ENCODE measurements at regions not wholly inside any gene's neighbourhood (a gene's known extent, or its start where the extent isn't known, plus 50 kb on each side); places are given as distances from the start of the nearest gene placed in this dataset.

DNA sequence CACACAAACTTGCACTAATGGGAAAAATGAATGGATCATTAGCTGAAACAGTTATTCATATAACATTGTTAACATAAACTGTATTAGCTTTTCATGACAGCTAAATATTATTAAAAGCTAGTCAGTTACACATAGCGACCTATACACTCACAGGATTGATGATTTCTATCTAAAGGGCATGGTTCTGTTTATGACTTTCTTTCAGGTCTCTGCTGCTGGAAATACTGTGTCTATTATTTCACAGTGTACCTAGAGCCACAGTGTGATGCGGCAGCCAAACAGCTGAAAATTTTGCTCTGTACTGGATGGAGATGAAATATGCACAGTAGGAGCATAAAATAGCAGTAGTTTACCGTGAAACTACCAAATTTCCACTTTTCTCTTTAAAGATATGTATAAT lies 341.1 kb downstream of the FSCB start:
- no peak for ATAC-seq
- no peak for TF ChIP-seq ZC3H10 (CRISPR knock-in tag; IDR thresholded peaks at IDR 0.05)
- TF ChIP-seq, protein P1, sequence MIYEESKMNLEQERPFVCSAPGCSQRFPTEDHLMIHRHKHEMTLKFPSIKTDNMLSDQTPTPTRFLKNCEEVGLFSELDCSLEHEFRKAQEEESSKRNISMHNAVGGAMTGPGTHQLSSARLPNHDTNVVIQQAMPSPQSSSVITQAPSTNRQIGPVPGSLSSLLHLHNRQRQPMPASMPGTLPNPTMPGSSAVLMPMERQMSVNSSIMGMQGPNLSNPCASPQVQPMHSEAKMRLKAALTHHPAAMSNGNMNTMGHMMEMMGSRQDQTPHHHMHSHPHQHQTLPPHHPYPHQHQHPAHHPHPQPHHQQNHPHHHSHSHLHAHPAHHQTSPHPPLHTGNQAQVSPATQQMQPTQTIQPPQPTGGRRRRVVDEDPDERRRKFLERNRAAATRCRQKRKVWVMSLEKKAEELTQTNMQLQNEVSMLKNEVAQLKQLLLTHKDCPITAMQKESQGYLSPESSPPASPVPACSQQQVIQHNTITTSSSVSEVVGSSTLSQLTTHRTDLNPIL (CRISPR knock-in tag; IDR thresholded peaks at IDR 0.05; ENCODE audit: low read depth), result no peak
- TF ChIP-seq RARB (CRISPR knock-in tag; IDR thresholded peaks at IDR 0.05), result no peak
- no peak for TF ChIP-seq ZNF8 (CRISPR knock-in tag; IDR thresholded peaks at IDR 0.05)
- TF ChIP-seq, protein P2, sequence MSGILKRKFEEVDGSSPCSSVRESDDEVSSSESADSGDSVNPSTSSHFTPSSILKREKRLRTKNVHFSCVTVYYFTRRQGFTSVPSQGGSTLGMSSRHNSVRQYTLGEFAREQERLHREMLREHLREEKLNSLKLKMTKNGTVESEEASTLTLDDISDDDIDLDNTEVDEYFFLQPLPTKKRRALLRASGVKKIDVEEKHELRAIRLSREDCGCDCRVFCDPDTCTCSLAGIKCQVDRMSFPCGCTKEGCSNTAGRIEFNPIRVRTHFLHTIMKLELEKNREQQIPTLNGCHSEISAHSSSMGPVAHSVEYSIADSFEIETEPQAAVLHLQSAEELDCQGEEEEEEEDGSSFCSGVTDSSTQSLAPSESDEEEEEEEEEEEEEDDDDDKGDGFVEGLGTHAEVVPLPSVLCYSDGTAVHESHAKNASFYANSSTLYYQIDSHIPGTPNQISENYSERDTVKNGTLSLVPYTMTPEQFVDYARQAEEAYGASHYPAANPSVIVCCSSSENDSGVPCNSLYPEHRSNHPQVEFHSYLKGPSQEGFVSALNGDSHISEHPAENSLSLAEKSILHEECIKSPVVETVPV (CRISPR knock-in tag; IDR thresholded peaks at IDR 0.05), result no peak
- no peak for TF ChIP-seq CSDC2 (CRISPR knock-in tag; IDR thresholded peaks at IDR 0.05)
- no peak for TF ChIP-seq BACH2 (CRISPR knock-in tag; IDR thresholded peaks at IDR 0.05; ENCODE audit: borderline replicate concordance)
- no peak for TF ChIP-seq ARNTL (CRISPR knock-in tag; IDR thresholded peaks at IDR 0.05; ENCODE audit: borderline replicate concordance, low read depth)
- TF ChIP-seq TOX (CRISPR knock-in tag; IDR thresholded peaks at IDR 0.05; ENCODE audit: borderline replicate concordance), result no peak
- TF ChIP-seq OSR1 (CRISPR knock-in tag; IDR thresholded peaks at IDR 0.05), result no peak
- TF ChIP-seq, protein P3, sequence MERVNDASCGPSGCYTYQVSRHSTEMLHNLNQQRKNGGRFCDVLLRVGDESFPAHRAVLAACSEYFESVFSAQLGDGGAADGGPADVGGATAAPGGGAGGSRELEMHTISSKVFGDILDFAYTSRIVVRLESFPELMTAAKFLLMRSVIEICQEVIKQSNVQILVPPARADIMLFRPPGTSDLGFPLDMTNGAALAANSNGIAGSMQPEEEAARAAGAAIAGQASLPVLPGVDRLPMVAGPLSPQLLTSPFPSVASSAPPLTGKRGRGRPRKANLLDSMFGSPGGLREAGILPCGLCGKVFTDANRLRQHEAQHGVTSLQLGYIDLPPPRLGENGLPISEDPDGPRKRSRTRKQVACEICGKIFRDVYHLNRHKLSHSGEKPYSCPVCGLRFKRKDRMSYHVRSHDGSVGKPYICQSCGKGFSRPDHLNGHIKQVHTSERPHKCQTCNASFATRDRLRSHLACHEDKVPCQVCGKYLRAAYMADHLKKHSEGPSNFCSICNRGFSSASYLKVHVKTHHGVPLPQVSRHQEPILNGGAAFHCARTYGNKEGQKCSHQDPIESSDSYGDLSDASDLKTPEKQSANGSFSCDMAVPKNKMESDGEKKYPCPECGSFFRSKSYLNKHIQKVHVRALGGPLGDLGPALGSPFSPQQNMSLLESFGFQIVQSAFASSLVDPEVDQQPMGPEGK (CRISPR knock-in tag; IDR thresholded peaks at IDR 0.05; ENCODE audit: borderline replicate concordance), result no peak
- TF ChIP-seq ESRRG (CRISPR knock-in tag; IDR thresholded peaks at IDR 0.05), result no peak

DNA sequence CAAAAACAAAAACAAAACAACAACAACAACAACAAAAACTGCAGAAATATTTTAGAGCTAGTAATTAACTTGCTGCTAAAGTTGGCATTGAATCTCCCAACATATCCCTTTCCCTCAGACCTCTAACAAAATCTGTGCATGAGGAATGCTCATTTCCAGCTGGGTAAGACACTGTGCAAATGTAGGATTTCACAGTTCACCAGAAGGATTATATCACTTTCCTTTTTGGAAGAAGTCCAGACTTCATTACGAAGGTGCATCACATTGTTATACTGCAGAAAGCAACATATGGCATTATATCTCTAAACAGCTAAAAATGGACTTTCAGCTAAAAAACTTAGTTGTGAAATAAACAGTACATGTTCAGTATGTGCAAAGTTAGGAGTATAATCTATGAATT lies 341.8 kb downstream of the FSCB start:
- TF ChIP-seq ZC3H10 (CRISPR knock-in tag; IDR thresholded peaks at IDR 0.05) (no peak), ZFP30 (CRISPR knock-in tag; IDR thresholded peaks at IDR 0.05) (no peak), TOX (CRISPR knock-in tag; IDR thresholded peaks at IDR 0.05; ENCODE audit: borderline replicate concordance) (no peak), GLIS3 (CRISPR knock-in tag; IDR thresholded peaks at IDR 0.05) (no peak), OSR1 (CRISPR knock-in tag; IDR thresholded peaks at IDR 0.05) (no peak)
- TF ChIP-seq, protein P3 (CRISPR knock-in tag; IDR thresholded peaks at IDR 0.05; ENCODE audit: borderline replicate concordance), result no peak
- TF ChIP-seq, protein P1 (CRISPR knock-in tag; IDR thresholded peaks at IDR 0.05; ENCODE audit: low read depth), result no peak

DNA sequence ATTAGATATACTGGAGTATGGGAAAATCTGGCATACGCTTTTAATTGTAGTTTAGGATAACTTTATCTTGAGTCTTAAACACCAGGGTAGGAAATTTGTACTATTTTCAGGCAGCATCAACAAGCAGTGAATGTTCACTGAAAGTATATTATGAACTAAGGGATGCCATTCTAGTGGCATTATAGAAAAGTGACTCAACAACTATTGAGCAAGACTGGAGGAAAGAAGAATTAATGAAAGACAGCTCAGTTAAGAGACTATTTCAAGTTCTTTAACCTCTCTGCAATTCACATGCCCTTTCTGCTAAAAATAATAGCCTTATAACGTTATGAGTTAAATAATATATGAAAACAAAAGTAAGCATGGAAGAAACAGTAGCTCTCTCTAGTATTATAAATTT lies 343.1 kb downstream of the FSCB start:
- no peak for TF ChIP-seq BACH2 (CRISPR knock-in tag; IDR thresholded peaks at IDR 0.05; ENCODE audit: borderline replicate concordance)
- no peak for TF ChIP-seq ZNF565 (CRISPR knock-in tag; conservative IDR thresholded peaks at IDR 0.05; ENCODE audit: low read depth)
- no peak for ATAC-seq

More for the DNA sequence above, 341.8 kb downstream of the FSCB start:
- ATAC-seq, result no peak

DNA sequence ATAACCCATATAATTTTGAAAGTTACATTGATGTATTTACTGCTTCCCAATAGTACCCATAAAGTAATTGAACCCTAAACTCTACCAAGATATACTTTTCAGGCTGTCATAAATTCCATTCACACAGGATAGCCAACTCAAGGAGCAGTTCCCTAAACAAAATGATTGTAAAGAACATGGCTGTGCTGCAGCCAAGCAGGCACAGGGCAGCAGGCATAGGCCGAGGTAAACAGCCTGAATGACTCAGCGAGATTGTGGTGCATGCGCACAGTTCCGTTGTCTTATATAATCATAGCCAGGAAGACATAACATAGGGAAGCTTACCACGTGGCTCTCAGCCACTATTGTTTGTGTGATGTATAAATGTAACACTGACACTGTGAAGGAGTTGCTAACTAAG lies 344.9 kb downstream of the FSCB start:
- TF ChIP-seq OSR1 (CRISPR knock-in tag; IDR thresholded peaks at IDR 0.05) (no peak), ISL1 (CRISPR knock-in tag; IDR thresholded peaks at IDR 0.05) (no peak), ARNTL (CRISPR knock-in tag; IDR thresholded peaks at IDR 0.05; ENCODE audit: borderline replicate concordance, low read depth) (no peak), BACH2 (CRISPR knock-in tag; IDR thresholded peaks at IDR 0.05; ENCODE audit: borderline replicate concordance) (no peak)
- TF ChIP-seq, protein P4, sequence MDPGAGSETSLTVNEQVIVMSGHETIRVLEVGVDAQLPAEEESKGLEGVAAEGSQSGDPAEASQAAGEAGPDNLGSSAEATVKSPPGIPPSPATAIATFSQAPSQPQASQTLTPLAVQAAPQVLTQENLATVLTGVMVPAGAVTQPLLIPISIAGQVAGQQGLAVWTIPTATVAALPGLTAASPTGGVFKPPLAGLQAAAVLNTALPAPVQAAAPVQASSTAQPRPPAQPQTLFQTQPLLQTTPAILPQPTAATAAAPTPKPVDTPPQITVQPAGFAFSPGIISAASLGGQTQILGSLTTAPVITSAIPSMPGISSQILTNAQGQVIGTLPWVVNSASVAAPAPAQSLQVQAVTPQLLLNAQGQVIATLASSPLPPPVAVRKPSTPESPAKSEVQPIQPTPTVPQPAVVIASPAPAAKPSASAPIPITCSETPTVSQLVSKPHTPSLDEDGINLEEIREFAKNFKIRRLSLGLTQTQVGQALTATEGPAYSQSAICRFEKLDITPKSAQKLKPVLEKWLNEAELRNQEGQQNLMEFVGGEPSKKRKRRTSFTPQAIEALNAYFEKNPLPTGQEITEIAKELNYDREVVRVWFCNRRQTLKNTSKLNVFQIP (CRISPR knock-in tag; IDR thresholded peaks at IDR 0.05; ENCODE audit: borderline replicate concordance, low read depth), result no peak
- TF ChIP-seq, protein P3 (CRISPR knock-in tag; IDR thresholded peaks at IDR 0.05; ENCODE audit: borderline replicate concordance), result no peak
- no peak for ATAC-seq
